GM21526 (cell line): ENCODE measurements at regions not wholly inside any gene's neighbourhood (a gene's known extent, or its start where the extent isn't known, plus 50 kb on each side); places are given as distances from the start of the nearest gene placed in this dataset.
"Not testable (repeated sequence)": the region's sequence is repeated elsewhere in the genome, so short reads cannot be mapped to it uniquely, and the experiment has no call there.

Source experiments
- ATAC-seq: cut with Tn5 transposase; IDR thresholded peaks from one replicate; pipeline ENCODE4 v1.9.1; 2021; ENCODE audit warnings: moderate library complexity; ENCODE audit not compliant: unreplicated experiment, low FRiP score

DNA sequence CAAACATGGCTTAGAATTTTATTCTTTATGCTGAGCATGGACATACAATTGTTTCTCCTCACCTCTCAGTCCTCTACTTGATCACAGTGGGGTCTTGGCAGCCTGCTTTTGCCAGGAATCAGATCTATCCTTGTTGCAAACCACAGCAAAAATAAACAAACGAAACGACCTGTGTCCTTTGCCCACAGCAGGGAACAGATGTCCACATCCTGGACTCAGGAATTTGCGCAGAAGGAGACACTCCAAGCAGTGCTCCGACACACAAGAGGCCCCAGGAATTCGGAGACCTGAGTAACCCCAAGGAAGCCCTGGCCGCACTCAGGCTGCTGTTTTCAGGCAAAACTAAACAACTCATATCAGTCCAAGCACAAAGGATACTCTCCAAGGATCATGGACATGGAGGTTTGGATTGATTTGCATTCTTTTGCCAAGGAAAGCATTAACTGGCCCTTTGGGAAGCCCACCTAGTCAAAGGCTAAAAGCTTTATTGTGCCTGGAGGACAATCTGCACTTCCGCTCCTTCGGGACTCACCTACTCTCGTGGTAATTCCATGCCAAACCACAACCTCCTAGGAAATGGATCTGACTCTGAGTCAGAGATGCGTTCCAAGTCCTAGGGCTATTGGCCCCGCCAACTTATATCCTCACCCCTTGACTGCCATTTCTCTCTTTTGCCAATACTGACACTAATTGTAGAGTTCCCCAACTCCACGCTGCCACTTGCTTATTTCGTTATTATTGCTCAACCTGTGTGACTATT lies 271.1 kb upstream of the CDH11 start:
- ATAC-seq, result no peak

DNA sequence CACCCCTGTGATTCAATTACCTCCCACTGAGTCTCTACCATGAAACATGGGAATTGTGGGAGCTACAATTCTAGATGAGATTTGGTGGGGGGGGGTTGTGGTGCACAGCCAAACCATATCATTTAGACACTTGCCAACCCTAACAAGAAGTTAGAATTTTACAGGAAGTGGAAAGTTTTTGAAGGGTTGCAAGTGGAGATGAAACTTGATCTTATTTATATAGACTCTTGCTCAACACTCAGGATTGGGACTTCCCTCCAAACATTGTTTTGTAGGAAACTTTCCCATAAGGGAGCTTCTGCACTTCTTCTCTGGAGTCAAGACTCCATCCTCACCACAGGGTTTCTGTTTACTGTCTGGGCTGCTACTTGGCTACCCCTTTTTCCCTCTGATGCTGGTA lies 266.7 kb upstream of the CDH11 start:
- no peak for ATAC-seq

DNA sequence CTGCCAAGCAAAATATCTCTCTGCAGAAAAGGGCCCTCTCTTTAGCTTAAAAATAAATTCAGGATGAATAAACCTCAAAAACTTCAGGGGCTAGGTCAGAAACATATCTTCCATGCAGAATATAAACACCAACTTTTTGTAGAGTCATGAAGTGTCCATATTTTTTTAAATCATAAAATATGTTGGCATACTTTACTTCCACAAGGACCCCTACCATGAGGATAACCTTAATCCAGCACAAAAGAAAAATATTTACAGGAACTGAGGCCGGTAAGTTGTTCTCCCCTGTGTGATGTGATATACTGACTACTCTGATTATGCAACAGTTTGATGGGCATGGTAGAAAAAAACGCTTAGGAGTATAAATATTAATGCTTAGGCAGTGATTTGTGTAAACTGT lies 264.8 kb upstream of the CDH11 start:
- ATAC-seq, result no peak

DNA sequence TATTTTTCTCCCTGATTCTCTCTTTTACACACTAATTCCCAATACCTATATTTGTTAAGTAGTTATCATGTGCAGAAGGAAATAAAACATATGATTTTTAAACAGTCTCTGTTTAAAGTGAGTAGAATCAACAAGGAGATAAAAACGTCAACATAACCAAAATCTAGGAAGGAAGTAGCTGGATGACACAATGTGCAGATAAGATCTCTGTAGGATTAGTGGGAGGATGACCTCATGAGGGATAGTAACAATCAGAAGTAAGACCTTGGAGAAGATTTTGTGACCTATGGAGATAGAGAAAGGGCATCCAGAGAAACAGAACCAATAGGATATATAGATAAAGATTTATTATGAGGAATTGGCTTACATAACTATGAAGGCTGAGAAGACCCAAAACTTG lies 262.6 kb upstream of the CDH11 start:
- no peak for ATAC-seq

DNA sequence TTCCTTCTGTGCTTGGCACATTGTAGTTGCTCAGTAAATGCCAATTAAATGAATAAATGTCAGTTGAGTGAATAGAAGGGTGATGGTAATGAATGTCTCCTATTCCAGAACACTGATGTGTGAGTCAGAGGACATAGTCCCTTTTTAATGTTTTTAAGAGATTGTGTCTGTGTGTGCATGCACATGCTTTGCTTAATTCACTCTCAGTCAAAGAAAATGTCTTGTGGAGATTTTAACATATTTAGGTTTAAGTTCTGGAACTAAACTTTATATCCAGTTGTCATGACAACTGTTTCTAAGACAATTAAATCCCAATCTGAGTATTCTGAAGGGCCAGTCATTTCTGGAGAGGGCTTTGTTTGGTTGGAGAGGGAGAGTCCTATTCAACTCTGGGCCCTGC lies 255.3 kb upstream of the CDH11 start:
- ATAC-seq, result no peak

DNA sequence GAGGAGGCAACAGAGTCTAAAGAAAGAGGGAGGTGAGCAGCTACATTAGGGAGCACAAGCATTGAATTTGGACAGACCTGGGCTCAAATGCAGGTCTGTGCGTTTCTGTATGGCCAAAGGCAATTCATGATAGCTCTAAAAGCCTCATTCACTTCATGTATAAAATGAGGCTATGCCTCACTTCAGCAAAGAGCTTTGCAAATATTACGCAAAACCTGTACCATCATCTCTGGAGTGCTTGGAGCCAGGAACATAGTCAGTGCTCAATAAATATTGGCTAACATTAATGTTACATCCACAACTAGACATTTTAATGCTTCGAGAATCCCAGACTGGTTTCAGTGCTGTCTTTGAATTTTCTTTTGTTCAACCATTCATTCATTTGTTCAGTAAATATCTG lies 254.7 kb upstream of the CDH11 start:
- no peak for ATAC-seq

DNA sequence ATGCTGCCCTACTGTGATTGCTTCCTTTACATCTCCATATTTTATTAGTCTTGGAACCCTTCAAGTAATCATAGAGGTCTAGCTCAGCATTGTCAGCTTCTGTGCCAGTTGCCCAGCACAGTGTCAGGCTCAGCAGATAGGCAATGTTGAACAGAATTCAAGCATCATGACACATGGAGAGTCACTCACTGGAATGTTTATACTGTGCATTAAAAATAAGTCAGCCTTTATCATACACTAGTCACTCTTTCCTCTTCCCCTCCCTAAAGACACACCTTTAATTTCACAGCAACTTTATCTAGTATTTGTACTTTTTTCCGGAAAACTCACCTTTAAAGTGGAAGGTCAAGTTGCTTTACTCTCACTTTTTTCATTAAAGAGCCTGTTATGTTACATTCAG lies 253.8 kb upstream of the CDH11 start:
- ATAC-seq, result no peak

DNA sequence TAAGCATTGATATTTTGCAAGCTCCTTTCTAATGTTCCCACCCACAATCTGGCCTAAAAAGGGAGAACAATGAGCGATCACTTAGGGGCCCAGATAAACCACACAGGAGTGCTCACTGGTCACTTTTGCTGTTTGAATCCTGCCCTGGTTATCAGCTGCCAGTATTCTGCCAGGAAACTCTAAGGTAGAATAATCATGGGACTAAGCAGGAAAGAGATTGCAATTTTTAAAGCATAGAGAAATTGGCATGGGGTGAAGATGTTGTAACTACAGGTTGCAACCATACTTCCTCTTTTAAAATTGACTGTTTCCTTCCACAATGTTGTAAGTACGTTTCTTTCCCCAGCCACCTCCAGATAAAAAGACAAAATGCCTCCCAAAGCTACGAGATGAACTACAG lies 251.2 kb upstream of the CDH11 start:
- no peak for ATAC-seq

DNA sequence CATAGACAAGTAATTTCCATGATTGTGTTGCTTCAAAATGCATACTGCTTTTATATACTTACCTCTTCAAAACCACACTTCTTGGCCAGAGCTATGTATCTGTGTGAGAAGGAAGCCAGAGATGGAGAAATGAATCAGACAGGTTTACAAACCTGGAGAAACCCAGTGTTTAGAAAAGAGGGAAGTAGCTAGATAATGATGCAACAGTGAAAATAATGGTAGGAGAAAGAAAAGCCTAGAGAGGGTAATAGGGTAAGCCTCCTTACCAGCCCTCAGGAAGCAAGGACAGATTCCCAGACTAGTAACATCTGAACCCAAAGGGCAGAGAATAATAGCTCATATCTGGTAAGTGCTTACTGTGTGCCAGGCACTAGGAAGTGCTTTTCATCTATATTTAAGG lies 250.3 kb upstream of the CDH11 start:
- ATAC-seq, result no peak

DNA sequence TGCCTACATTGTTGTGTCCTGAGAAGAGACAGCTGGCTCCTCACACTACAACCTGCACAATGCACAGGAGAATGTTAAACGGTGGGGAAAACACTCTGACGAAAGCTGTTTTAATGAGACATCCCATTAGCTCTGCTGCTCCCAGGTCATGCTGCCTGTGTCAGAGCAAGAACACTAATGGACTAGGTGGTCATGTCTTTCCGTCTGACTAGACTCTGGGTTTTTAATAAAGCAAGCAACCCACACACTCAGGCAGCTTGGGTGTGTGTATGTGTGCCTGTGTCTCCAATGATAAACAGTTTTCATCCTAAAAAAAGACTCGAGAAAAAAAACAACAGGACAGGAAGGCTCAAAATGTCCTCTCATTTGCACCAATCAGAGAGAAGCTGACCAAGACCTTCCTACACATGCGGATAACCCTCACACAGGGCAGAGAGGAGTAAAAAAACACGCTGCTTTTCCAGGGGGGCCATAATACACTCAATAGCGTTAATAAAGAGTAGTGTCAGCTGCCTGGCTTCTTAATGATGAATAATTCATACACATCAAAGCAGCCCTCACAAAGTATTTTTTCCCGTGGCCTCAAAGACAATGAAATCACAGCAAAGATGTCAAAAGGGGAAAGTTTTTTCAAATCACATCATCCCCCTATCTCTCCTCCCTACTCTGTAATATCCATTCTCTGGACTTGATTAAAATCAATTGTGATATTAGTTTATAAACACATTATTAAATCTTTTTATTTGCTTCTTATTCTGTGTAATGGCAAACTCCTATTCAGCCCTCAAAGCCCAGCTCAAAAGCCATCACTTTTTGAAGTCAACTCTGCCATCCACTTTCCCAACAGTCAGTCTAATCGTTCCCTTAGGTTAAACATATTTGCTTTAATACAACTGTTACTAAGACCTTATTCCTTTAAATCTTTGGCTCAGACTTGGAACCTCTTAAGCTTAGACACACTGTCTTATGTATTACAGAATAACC lies 244.2 kb upstream of the CDH11 start:
- ATAC-seq, result no peak

DNA sequence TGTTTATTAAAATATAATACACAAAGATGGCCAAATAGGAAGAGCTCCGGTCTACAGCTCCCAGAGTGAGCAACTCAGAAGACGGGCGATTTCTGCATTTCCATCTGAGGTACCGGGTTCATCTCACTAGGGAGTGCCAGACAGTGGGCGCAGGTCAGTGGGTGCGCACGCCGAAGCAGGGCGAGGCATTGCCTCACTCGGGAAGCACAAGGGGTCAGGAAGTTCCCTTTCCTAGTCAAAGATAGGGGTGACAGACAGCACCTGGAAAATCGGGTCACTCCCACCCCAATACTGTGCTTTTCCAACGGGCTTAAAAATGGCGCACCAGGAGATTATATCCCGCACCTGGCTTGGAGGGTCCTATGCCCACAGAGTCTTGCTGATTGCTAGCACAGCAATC lies 234.9 kb upstream of the CDH11 start:
- not testable (repeated sequence) for ATAC-seq

DNA sequence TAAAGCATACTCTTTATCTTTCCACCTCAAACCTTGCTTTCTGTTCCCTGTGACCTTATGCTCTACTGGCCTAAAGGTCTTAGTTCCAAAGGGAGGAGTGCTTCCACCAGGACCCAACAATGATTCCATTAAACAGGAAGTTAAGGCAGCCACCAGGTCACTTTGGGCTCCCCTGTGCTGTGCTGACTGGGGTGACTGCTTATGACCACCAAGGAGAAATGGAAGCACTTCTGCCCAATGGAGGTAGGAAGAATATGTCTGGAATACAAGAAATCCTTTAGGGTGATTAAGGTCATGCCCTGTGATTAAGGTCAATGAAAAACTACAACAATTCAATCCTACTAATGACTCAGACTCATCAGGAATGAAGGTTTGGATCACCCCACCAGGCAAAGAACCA lies 233.8 kb upstream of the CDH11 start:
- ATAC-seq, result no peak

DNA sequence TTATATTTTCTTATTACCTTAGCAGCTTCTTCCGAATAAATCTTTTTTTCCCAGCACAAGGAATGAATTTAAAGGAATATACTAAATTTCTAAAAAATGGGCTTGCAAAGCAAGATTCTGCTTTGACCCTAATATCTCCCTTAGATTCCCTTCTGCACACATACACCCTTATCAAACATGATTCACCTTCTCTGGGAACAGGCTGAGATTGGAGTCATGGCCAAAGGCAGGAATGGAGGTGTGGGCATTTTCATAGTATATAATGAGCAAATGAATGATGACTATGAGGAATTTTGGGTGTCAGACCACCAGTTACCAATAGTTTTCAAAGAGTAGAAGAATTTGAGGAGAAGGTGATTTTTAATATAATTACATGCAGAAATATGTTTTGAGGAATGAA lies 231.3 kb upstream of the CDH11 start:
- no peak for ATAC-seq

DNA sequence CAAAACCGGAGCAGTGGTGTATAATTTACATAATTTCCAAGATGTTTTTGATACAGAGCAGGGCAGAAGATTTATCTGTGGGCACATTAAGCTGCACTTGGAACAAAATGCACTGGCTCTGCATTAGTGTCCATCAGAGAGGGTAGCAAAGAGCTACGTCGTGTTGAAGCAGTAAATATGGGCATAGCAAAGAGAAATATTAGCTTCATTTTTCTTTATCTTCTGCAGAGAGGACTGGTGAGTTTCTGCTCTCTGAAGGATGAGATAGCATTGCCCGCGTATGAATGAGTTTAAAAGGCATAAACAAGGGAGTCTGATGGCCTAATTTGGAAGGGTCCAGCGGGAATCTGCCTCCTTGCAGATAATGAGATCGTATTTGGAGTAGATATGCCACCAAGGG lies 227.8 kb upstream of the CDH11 start:
- no peak for ATAC-seq

DNA sequence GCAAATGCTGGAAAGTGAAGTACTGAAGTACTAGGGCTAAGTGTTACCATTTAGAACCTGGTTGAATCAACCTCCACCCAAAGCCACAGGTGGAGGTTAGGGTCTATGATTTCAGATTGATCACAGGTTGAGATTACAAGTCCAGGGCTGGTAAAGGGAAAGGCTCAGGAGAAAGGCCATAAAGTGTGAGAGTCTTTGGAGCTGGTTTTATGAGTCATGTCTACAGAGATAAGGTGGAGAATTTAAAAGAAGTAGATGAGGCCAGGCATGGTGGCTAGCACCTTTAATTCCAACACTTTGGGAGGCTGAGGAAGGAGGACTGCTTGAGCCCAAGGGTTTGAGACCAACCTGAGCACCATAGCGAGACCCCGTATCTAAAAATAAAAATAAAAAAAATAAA lies 221.7 kb upstream of the CDH11 start:
- ATAC-seq, result no peak

DNA sequence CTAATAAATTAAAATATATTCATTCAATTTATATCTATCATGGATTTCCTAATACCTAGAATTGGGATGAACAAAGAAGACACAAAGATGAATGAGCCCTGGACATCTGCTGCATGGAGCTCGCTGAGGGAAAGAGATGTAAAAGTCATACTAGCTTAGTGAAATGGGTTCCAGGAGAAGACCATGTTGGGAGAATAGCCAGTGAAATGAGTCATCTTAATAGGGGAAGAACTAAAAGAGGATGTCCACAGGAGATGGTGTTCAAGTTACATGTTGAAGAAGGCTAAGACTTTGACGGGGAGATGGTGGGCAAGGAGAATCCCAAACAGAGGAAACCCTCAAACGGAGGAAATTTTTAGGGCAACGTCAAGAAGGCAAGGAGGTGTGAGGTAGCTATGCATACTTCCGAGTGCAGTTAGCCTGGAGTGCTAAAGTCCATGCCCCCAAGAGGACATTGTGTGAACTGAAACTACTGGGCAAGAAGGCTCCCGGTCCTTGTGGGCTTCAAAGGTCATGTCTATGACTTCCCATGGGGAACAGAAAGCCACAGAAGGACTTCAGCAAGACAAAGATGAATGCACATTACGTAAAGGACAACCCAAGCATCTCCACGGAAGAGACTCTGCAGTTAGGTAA lies 220.5 kb upstream of the CDH11 start:
- ATAC-seq, result no peak

DNA sequence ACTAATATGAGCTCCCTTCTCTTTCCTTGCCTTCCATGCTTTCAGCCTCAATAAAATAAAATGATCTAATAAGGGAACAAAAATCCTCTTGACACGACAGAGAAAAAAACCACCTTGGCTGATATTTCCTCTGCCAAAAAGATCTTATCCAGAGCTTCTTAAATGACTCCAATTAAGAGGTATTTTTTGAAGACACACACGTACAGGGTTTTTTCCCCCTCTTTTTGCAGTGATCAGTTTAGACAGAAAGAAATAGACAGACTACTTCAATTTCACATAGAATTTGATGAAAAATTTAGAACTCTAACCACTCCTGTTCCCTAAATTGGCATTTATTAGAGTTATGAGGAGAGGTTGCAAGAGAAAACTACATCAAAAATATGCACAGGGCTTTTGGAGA lies 217.2 kb upstream of the CDH11 start:
- no peak for ATAC-seq

DNA sequence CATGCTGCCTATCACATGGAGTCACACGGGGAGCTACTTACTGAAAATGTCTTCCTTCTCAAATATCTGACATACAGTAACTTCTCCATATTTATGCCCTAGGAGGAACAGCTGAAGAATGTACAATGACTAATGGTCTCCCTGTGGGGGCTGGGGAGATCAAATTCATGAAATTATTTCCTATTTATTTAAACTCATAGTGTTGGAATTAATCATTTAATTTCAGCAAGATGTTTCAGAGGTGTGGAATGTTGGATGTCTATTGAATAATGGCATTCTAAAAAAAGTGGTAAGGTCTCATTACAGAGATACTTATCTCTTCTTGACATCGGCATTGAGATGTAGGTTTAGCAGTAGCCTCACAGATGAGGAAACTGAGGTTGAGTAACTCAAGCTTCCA lies 214.3 kb upstream of the CDH11 start:
- ATAC-seq, result no peak

DNA sequence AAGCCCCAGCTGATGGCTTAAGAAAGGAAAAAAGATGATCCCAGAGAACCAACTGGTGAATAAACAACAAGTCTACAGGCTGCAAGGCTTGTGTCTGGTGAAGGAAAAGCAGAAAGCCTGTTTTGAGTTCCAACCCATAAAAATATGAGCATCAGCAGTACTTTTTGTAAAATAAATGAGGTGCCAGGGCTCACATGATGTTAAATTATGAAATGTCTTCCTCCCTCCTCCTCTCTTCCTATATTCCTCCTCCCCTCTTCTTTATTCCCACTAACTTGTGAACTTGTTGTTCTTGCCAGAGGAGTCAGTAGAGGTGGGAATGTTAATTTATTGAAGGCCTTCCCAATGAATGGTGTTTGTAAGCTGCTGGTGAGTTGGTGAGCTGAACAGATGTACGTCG lies 212.2 kb upstream of the CDH11 start:
- ATAC-seq, result no peak

DNA sequence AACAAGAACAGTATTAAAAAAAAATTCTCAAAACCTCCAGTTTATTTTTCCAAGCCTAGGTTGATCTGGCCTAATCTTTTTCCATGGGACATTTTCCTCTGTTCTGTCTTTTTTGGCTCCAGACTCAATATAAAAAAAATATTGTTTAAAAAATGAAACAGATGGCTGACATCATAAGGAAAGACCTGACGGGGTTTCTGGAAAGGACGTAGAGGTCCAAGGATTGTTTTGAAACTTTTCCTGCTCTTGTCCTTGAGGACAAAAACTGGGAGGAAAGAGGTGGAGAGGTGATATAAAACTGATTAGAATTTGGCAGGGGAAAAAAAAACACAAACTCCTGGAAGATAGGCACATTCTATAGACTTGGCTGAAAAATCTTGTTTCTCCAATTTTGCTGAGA lies 211.4 kb upstream of the CDH11 start:
- no peak for ATAC-seq

DNA sequence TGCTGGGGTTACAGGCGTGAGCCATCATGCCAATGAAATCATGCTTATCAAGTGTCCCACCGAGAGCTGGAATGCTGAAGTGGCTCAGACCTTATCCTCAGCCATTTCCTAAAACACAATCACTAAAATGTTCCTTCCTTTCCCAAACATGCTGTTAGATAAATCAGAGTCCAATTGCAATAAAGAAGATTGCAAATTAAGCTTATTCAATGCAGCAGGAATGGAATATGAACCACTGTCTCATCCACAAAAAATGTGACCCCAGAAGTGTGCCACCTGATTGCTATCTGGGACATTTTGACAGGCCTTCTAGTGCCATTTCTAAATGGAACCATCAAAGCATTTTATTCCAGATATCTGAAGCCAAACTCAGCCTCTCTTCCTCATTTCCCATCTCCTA lies 205.5 kb upstream of the CDH11 start:
- no peak for ATAC-seq
